Nephron (organoid): ENCODE measurements at regions not wholly inside any gene's neighbourhood (a gene's known extent, or its start where the extent isn't known, plus 50 kb on each side); places are given as distances from the start of the nearest gene placed in this dataset.

Experiments used
- H3K27ac Mint-ChIP-seq, 3 experiments: 2 replicates each; pipeline ENCODE4 v1.8.0; 2020; ENCODE audit warnings: mixed read lengths in 3 of 3, mild to moderate bottlenecking in 2 of 3, moderate library complexity in 1 of 3
- H3K27me3 Mint-ChIP-seq: 2 replicates; pipeline ENCODE4 v1.8.0; 2021; ENCODE audit warnings: low read depth, mild to moderate bottlenecking, moderate library complexity, mixed read lengths
- H3K36me3 Mint-ChIP-seq: 2 replicates; pipeline ENCODE4 v1.8.0; 2020; ENCODE audit warnings: low read depth, mixed read lengths
- H3K4me1 Mint-ChIP-seq: 2 replicates; pipeline ENCODE4 v1.8.0; 2020; ENCODE audit warnings: mixed read lengths
- H3K4me3 Mint-ChIP-seq, 3 experiments: 2 replicates each; pipeline ENCODE4 v1.8.0; 2020; ENCODE audit warnings: mild to moderate bottlenecking in 3 of 3, mixed read lengths in 3 of 3, moderate library complexity in 2 of 3
- H3K9me3 Mint-ChIP-seq: 2 replicates; pipeline ENCODE4 v1.8.0; 2020; ENCODE audit warnings: mixed read lengths
- CTCF ChIP-seq, 3 experiments: fragments of 200-600 bp; sonication (generic); IDR thresholded peaks; one replicate each; pipeline ENCODE4 v1.5.0; 2021; ENCODE audit warnings: antibody characterized with exemption in 3 of 3; ENCODE audit not compliant: unreplicated experiment in 3 of 3

GRCh38 chr14:55767286-55767685, 187.3 kb downstream of the KTN1 start:
- H3K27me3 Mint-ChIP-seq: no peaks in the 10 kb centered on the region
- no peaks in the 10 kb centered on the region for H3K4me1 Mint-ChIP-seq
- peaks cover 3% of the 10 kb centered on the region for H3K9me3 Mint-ChIP-seq
- no peaks in the 10 kb centered on the region for H3K36me3 Mint-ChIP-seq
- no peak overlapping the region for H3K27ac Mint-ChIP-seq
- H3K4me3 Mint-ChIP-seq: no peak overlapping the region
- TF ChIP-seq CTCF (IDR thresholded peaks at IDR 0.05; ENCODE audit: unreplicated experiment in 3 of 3): no peak

GRCh38 chr14:55769877-55770276, 189.9 kb downstream of the KTN1 start:
- no peaks in the 10 kb centered on the region for H3K27me3 Mint-ChIP-seq
- no peak overlapping the region for H3K27ac Mint-ChIP-seq
- H3K36me3 Mint-ChIP-seq: no peaks in the 10 kb centered on the region
- no peak overlapping the region for H3K4me3 Mint-ChIP-seq
- no peak for TF ChIP-seq CTCF (IDR thresholded peaks at IDR 0.05; ENCODE audit: unreplicated experiment in 3 of 3)
- H3K9me3 Mint-ChIP-seq: peaks cover under 1% of the 10 kb centered on the region
- H3K4me1 Mint-ChIP-seq: no peaks in the 10 kb centered on the region

GRCh38 chr14:55771242-55771981, 191.4 kb downstream of the KTN1 start:
- Mint-ChIP-seq H3K9me3 (no peaks in the 10 kb centered on the region), H3K36me3 (no peaks in the 10 kb centered on the region), H3K4me3 (no peak overlapping the region), H3K4me1 (no peaks in the 10 kb centered on the region), H3K27ac (no peak overlapping the region), H3K27me3 (peaks cover 4% of the 10 kb centered on the region)
- TF ChIP-seq CTCF (IDR thresholded peaks at IDR 0.05; ENCODE audit: unreplicated experiment in 3 of 3): no peak

- no peak overlapping the region for H3K4me3 Mint-ChIP-seq
- H3K9me3 Mint-ChIP-seq: no peaks in the 10 kb centered on the region
- H3K4me1 Mint-ChIP-seq: no peaks in the 10 kb centered on the region
- no peaks in the 10 kb centered on the region for H3K36me3 Mint-ChIP-seq
- H3K27ac Mint-ChIP-seq: no peak overlapping the region
- peaks cover 4% of the 10 kb centered on the region for H3K27me3 Mint-ChIP-seq
- TF ChIP-seq CTCF (IDR thresholded peaks at IDR 0.05; ENCODE audit: unreplicated experiment in 3 of 3): no peak
These were observed 192.5 kb downstream of the KTN1 start for GRCh38 chr14:55772486-55772885.

- no peaks in the 10 kb centered on the region for H3K4me1 Mint-ChIP-seq
- no peak for TF ChIP-seq CTCF (IDR thresholded peaks at IDR 0.05; ENCODE audit: unreplicated experiment in 3 of 3)
- H3K27ac Mint-ChIP-seq: peak overlapping the region in 1 of 3 experiments; percentile 28
- no peaks in the 10 kb centered on the region for H3K36me3 Mint-ChIP-seq
- no peak overlapping the region for H3K4me3 Mint-ChIP-seq
- H3K27me3 Mint-ChIP-seq: peaks cover 4% of the 10 kb centered on the region
- no peaks in the 10 kb centered on the region for H3K9me3 Mint-ChIP-seq
These were observed 193.3 kb downstream of the KTN1 start for GRCh38 chr14:55773312-55773711.

GRCh38 chr14:55773984-55774545, 194.1 kb downstream of the KTN1 start:
- Mint-ChIP-seq H3K4me3 (no peak overlapping the region), H3K4me1 (no peaks in the 10 kb centered on the region), H3K27me3 (peaks cover 7% of the 10 kb centered on the region), H3K9me3 (no peaks in the 10 kb centered on the region), H3K36me3 (no peaks in the 10 kb centered on the region), H3K27ac (peak overlapping the region in 1 of 3 experiments; percentile 28)
- TF ChIP-seq CTCF (IDR thresholded peaks at IDR 0.05; ENCODE audit: unreplicated experiment in 3 of 3): no peak
